ENCODE measurements at regions not wholly inside any gene's neighbourhood (a gene's known extent, or its start where the extent isn't known, plus 50 kb on each side); places are given as distances from the start of the nearest gene placed in this dataset.

GRCh38 chr10:129277084-129277483 lies 190.0 kb upstream of the MGMT start:
- DNase-seq = no peak

DNA sequence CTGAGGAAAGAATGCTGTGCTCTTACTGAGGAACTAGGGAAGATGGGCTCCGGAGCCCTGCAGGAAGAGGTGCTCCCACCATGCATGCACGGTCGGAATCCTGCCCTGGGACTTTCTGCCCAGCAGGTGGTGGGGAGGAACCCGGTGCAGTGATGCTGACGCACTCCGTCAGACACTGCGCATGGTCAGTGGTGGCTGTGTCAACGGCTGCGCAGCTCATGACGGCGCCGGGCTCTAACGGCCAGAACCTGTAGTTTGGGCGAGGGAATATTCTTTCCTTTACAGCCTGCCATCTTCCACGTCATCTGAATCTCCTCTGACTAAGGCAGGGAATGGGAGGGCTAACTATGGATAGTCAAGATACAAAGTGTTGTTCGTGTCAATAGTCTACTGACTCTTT lies 189.2 kb upstream of the MGMT start:
- no peak for DNase-seq

- DNase-seq = no peak
Measured at GRCh38 chr10:129278686-129279085, 188.4 kb upstream of the MGMT start.

DNA sequence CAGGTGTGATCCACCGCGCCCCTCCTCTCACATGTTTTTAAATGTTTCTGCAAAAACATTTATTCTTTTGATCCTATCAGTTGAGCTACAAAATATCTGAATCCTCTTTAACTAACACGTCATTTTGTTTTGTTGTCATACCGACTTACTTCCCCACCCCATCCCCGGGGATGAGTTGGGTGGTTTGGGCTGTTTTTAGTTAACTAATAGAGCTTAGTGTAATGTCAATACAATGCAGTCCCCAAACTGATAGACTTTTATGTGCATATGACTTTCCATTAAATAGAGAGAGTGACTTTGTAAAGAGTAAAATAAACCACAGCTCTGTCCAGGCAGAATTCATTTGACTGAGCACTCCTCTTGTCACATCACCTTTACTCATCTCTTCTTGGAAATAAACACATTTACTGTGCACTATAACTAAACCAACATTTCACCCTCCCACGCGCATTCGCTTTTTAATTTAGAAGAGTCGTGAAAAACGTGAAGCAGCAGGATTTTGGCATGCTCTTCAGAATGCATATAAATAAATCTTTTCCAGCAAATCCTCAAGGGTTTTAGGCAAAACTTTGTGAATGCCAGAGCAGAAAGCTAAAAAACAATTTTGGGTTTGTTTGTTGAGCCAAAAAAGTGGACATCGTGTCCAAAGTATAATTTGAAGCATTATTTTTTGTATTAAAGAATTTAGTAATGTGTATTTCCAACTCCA lies 187.4 kb upstream of the MGMT start:
- DNase-seq = no peak

GRCh38 chr10:129280155-129280502 lies 186.9 kb upstream of the MGMT start:
- DNase-seq = no peak

DNA sequence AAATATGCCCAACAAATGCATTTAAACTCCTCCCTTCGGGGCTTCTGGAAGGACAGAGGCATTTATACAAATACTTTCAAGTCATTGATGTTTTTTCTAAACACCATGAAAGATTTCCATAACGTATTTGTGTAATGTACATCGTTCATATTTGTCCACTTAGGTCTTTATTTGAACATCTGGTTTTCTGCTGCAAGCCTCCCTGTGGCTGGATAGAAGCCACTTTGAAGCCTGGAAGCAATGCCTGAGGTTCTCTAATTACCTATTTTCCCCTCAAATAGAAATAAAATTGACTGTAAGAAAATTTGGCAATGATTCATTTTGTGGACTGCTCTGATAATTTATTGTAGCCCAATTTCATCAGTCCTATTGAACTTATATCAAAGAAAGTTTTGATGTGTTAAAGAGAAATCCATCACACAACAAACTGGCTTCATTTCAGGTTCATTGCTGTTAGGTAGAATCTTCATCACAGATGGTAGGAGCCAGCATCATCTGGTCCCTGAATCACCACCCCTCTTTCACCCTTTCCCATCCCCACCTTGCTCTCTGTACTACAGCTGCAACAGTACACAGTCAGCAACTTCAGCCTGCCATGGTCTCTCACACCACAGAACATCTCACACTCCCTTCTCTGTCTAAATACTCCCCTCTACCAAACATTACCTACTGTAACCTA lies 186.0 kb upstream of the MGMT start:
- no peak for DNase-seq

DNA sequence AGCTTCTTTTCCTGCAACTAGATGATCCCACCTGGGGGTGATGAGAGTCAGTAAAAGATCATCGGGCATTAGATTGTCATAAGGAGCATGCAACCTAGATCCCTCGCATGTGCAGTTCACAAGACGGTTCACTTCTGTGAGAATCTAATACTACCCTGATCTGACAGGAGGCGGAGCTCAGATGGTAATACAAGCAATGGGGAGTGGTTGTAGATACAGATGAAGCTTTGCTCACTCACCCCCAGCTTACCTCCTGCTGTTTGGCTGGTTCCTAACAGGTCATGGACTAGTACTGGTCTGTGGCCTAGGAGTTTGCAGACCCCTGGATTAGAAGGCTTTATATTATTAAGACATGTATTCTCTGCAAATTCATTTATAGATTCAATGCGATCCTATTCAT lies 181.6 kb upstream of the MGMT start:
- no peak for DNase-seq

GRCh38 chr10:129288999-129289584 lies 177.9 kb upstream of the MGMT start:
- no peak for DNase-seq

GRCh38 chr10:129293991-129294700 lies 172.9 kb upstream of the MGMT start:
- DNase-seq = no peak

DNA sequence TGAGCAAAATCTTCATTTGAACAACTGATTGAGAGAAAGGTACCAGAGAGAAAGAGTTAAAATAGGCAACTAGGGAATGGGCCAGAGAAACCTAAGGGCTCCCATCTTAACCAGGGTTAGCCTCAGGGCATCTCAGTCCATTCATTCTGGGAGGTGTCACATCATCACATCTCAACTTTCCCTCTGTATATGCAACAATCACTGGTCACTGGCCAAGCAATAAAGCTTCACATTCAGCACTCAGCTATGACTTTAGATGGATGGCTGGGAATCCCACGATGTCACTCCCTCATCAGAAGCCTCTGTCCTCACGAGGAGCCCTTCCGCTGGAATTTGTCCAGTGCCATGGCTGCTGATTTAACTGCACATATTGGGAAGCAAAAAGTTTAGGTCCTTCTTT lies 172.1 kb upstream of the MGMT start:
- no peak for DNase-seq

DNA sequence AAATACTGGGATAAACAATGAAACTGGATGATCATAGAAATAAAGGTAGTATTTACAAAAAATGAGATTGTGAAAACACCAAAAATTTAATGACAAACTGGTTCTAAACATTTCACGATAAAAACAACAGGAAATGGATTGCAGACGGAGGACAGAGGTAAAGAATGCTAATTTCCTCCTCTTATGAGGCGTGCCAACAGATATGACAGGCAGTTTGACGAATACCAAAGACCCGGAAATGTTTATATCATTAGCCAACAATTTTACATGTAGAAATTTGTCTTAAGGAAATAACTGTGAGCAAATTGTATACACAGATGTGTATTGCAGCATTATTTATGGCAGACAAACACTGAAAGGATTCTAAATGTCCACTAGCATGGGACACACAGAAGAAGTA lies 162.0 kb upstream of the MGMT start:
- no peak for DNase-seq

DNA sequence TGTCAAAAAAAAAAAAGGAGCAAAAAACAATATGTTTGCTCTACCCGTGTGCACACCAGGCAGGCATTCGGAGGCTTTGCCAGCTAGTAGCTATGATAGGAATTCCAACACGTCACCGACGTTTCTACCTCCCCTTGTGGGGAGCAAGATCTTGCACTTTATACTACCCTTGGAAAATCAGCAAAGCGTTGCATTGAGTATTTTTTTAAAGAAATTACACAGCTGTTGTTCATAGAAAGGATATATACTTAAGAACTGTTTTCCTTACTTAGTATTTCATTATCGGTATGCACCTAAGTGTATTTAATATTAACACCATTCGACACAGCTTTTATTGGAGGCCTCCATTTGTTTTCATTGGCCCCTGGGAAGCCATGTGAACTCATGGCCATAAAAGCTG lies 159.9 kb upstream of the MGMT start:
- no peak for DNase-seq

GRCh38 chr10:129308953-129309564 lies 158.0 kb upstream of the MGMT start:
- no peak for DNase-seq

- DNase-seq = no peak
Measured at GRCh38 chr10:129309565-129309964, 157.5 kb upstream of the MGMT start.

- DNase-seq = no peak
Measured at GRCh38 chr10:129310881-129311280, 156.2 kb upstream of the MGMT start.

DNA sequence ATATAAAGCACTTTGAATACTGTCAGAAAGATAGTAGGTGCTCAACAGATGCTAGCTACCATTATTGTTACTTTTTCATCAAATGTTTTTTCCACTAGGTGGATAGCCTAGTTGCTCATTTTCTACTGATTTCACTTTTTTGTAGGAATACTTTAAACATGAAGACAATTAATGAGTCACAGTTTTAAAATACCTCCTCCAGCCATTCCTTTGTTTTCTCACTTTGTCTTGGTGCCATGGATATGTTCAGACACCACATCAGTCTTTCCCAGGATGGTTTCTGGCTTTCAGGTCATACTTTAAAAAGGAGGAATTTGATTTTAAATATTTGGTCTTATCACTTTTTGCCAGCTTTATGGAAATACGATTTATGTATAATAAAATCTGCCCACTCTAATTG lies 147.1 kb upstream of the MGMT start:
- DNase-seq = no peak

- DNase-seq = no peak
Measured at GRCh38 chr10:129320340-129320739, 146.7 kb upstream of the MGMT start.

GRCh38 chr10:129321727-129322126 lies 145.3 kb upstream of the MGMT start:
- DNase-seq = no peak

DNA sequence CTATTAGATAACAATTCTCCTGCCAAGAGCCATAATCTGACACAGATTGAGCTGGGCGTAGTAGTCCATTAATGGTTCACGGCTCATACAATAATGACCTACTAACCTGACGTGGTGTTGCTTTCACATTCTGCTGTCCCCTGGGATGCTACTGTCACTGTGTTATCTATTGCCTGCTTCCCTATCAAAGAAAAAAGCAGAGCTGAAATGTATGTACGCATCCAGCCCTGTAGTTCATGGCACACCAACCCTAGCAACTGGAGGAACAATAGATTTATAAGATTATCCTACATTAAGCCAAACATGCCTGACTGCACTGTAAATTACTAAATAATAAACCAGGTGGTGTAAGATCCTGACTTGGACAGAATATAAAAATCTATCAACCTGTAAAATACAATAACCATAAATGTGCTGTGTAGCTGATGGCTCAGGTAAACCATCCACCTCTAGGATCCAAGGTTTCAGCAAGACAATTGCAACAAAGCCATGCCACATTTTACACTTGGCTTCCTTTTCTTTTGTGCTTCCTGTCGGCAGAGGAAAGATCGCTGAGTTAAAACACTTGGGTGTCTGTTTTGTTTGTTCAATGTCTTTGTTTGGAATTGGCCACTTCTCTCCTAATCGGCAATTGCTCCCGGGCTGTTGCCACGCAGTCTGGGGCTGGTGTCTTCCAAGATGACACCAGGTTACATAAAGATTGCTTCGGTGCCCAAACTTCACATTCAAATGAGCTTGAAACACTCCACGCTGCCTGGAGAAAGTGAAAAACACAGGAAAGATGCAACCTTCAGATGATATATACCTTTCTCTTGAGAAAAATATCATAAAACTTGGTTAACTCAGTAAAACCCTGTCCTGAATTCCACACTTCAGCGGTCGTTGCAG lies 143.9 kb upstream of the MGMT start:
- no peak for DNase-seq

GRCh38 chr10:129323879-129324278 lies 143.2 kb upstream of the MGMT start:
- DNase-seq = no peak

GRCh38 chr10:129325893-129326292 lies 141.1 kb upstream of the MGMT start:
- no peak for DNase-seq

- no peak for DNase-seq
Measured at GRCh38 chr10:129328546-129328945, 138.5 kb upstream of the MGMT start.

Measured in NCI-H1105 (cell line).